Left lung (tissue), 4 donors: ENCODE measurements at regions not wholly inside any gene's neighbourhood (a gene's known extent, or its start where the extent isn't known, plus 50 kb on each side); places are given as distances from the start of the nearest gene placed in this dataset.

Experiments
- ATAC-seq: fragments of 200-7000 bp; cut with Tn5 transposase; one replicate; pipeline ENCODE4 v1.9.1; 2020; ENCODE audit warnings: moderate library complexity
- DNase-seq, 4 donors: peaks; one replicate each; pipeline ENCODE4 v3.0.0-alpha.2; 2013 to 2020
- H3K27ac ChIP-seq, 2 donors: fragments of 200-600 bp; sonication (generic) in 1 of 2; one replicate each; pipeline versions ENCODE4 v1.5.0 to v1.8.0; 2020 to 2021
- H3K27me3 ChIP-seq, 2 donors: fragments of 200-600 bp; sonication (generic) in 1 of 2; one replicate each; pipeline versions ENCODE4 v1.5.0 to v1.8.0; 2020 to 2021
- H3K36me3 ChIP-seq, 2 donors: fragments of 200-600 bp; sonication (generic) in 1 of 2; one replicate each; pipeline versions ENCODE4 v1.5.0 to v1.8.0; 2020 to 2021
- H3K4me1 ChIP-seq, 2 donors: fragments of 200-600 bp; one replicate each; pipeline ENCODE4 v1.8.0; 2021
- H3K4me3 ChIP-seq, 2 donors: fragments of 200-600 bp; sonication (generic) in 1 of 2; one replicate each; pipeline versions ENCODE4 v1.5.0 to v1.8.0; 2020 to 2021; ENCODE audit warnings: mild to moderate bottlenecking in 1 of 2
- H3K9me3 ChIP-seq, 2 donors: fragments of 200-600 bp; sonication (generic) in 1 of 2; one replicate each; pipeline versions ENCODE4 v1.5.0 to v1.8.0; 2020 to 2021
- CTCF ChIP-seq, 2 donors: fragments of 200-600 bp; sonication (generic) in 1 of 2; IDR thresholded peaks; one replicate each; pipeline versions ENCODE4 v1.5.0 to v1.8.0; 2021; ENCODE audit warnings: antibody characterized with exemption in 2 of 2
- intact Hi-C, 2 donors: fragments of 100-400 bp; cut with DNase I; formaldehyde crosslinking; loops; one replicate each; pipeline versions ENCODE4 v1.11.2 to v1.14.2; 2022
- donor health status: DM: no; HTN: yes; CAD: no.
- donor health status: DM: no; HTN: no; CAD: no.

GRCh38 chr11:97756571-97757335 is 1264.0 kb upstream of the CNTN5 start:
- no peak for TF ChIP-seq CTCF (IDR thresholded peaks at IDR 0.05)
- Histone ChIP-seq H3K4me1 (no peaks in the 10 kb centered on the region), H3K27me3 (no peaks in the 10 kb centered on the region), H3K27ac (no peak overlapping the region), H3K4me3 (no peak overlapping the region), H3K9me3 (peaks cover 0 to 9% of the 10 kb centered on the region in 2 donors), H3K36me3 (no peaks in the 10 kb centered on the region)
- no peak for ATAC-seq
- intact Hi-C loops, result no loop called here
- DNase-seq, result no peak

- TF ChIP-seq CTCF (IDR thresholded peaks at IDR 0.05), result no peak
- Histone ChIP-seq H3K9me3 (no peaks in the 10 kb centered on the region), H3K36me3 (no peaks in the 10 kb centered on the region), H3K4me3 (no peak overlapping the region), H3K27me3 (no peaks in the 10 kb centered on the region), H3K27ac (no peak overlapping the region), H3K4me1 (no peaks in the 10 kb centered on the region)
- intact Hi-C loops, result no loop called here
- DNase-seq (no peak), ATAC-seq (no peak)
These were observed 1259.6 kb upstream of the CNTN5 start for GRCh38 chr11:97761175-97761574.

- Histone ChIP-seq H3K4me1 (no peaks in the 10 kb centered on the region), H3K36me3 (no peaks in the 10 kb centered on the region), H3K4me3 (no peak overlapping the region), H3K27me3 (no peaks in the 10 kb centered on the region), H3K9me3 (no peaks in the 10 kb centered on the region), H3K27ac (no peak overlapping the region)
- intact Hi-C loops, result no loop called here
- TF ChIP-seq CTCF (IDR thresholded peaks at IDR 0.05), result no peak
- DNase-seq, result no peak
- no peak for ATAC-seq
These were observed 1256.6 kb upstream of the CNTN5 start for GRCh38 chr11:97764193-97764592.

- Histone ChIP-seq H3K27ac (no peak overlapping the region), H3K9me3 (no peaks in the 10 kb centered on the region), H3K36me3 (no peaks in the 10 kb centered on the region), H3K4me3 (no peak overlapping the region), H3K4me1 (no peaks in the 10 kb centered on the region), H3K27me3 (no peaks in the 10 kb centered on the region)
- TF ChIP-seq CTCF (IDR thresholded peaks at IDR 0.05), result no peak
- intact Hi-C loops, result no loop called here
- no peak for DNase-seq
- ATAC-seq, result no peak
These were observed 1256.1 kb upstream of the CNTN5 start for GRCh38 chr11:97764605-97765004.

- Histone ChIP-seq H3K27me3 (no peaks in the 10 kb centered on the region), H3K9me3 (no peaks in the 10 kb centered on the region), H3K4me1 (no peaks in the 10 kb centered on the region), H3K27ac (no peak overlapping the region), H3K36me3 (no peaks in the 10 kb centered on the region), H3K4me3 (no peak overlapping the region)
- DNase-seq (no peak), ATAC-seq (no peak)
- intact Hi-C loops, result no loop called here
- TF ChIP-seq CTCF (IDR thresholded peaks at IDR 0.05), result no peak
These were observed 1250.2 kb upstream of the CNTN5 start for GRCh38 chr11:97770570-97770969.
